B cell (primary cell): ENCODE measurements at regions not wholly inside any gene's neighbourhood (a gene's known extent, or its start where the extent isn't known, plus 50 kb on each side); places are given as distances from the start of the nearest gene placed in this dataset.

ENCODE experiments used
- CTCF ChIP-seq: fragments of 200-600 bp; IDR thresholded peaks from one replicate; pipeline ENCODE4 v1.8.0; 2022; ENCODE audit warnings: antibody characterized with exemption, mild to moderate bottlenecking
- EZH2 ChIP-seq: IDR thresholded peaks from 2 replicates; pipeline ENCODE4 v1.6.1; 2012; ENCODE audit warnings: borderline replicate concordance, low read depth, mild to moderate bottlenecking, moderate library complexity, low read length; ENCODE audit not compliant: insufficient read depth, poor library complexity, severe bottlenecking

GRCh38 chr9:129476821-129477611 lies 143.9 kb downstream of the C9orf50 start:
- TF ChIP-seq CTCF (no peak), EZH2 (no peak)
